ENCODE measurements at regions not wholly inside any gene's neighbourhood (a gene's known extent, or its start where the extent isn't known, plus 50 kb on each side); places are given as distances from the start of the nearest gene placed in this dataset.

GRCh38 chr1:30045304-30046090 lies 677.9 kb downstream of the MATN1 start:
- TF ChIP-seq, protein P1, sequence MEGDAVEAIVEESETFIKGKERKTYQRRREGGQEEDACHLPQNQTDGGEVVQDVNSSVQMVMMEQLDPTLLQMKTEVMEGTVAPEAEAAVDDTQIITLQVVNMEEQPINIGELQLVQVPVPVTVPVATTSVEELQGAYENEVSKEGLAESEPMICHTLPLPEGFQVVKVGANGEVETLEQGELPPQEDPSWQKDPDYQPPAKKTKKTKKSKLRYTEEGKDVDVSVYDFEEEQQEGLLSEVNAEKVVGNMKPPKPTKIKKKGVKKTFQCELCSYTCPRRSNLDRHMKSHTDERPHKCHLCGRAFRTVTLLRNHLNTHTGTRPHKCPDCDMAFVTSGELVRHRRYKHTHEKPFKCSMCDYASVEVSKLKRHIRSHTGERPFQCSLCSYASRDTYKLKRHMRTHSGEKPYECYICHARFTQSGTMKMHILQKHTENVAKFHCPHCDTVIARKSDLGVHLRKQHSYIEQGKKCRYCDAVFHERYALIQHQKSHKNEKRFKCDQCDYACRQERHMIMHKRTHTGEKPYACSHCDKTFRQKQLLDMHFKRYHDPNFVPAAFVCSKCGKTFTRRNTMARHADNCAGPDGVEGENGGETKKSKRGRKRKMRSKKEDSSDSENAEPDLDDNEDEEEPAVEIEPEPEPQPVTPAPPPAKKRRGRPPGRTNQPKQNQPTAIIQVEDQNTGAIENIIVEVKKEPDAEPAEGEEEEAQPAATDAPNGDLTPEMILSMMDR (IDR thresholded peaks at IDR 0.05; ENCODE audit: unreplicated experiment), result no peak
- Mint-ChIP-seq H3K27me3 (no peaks in the 10 kb centered on the region), H3K4me1 (ENCODE audit: low read depth) (peaks cover 2% of the 10 kb centered on the region), H3K9me3 (ENCODE audit: low read depth) (no peaks in the 10 kb centered on the region), H3K36me3 (ENCODE audit: insufficient read depth) (no peaks in the 10 kb centered on the region), H3K27ac (no peak overlapping the region), H3K4me3 (ENCODE audit: low read depth) (no peak overlapping the region)
- DNase-seq (ENCODE audit: low spot score, unreplicated experiment), result no peak

DNA sequence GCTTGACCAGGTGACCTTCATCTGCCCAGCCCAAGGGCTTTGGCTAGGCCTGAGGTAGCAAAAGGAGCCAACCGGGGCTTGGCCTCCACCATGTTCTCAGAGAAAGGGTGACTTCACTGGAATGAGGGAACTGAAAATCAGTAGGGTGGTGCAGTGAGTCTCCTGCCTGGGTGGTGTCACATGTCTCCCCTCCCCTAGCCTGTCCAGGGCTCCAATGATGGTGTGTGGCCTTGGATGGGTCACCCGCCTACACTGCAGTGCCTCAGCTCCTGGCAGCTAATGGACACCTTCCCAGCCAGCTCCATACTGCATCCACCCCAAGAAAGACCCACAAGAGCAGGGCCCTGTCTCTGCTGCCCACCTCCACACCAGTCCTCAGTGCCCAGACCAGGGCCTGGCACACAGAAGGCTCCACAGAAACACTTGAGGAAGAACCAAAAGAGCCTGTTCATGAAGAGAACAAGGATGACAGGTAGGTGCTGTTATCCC lies 678.7 kb downstream of the MATN1 start:
- H3K27ac Mint-ChIP-seq, result no peak overlapping the region
- H3K36me3 Mint-ChIP-seq (ENCODE audit: insufficient read depth), result no peaks in the 10 kb centered on the region
- no peak overlapping the region for H3K4me3 Mint-ChIP-seq (ENCODE audit: low read depth)
- TF ChIP-seq, protein P1 (IDR thresholded peaks at IDR 0.05; ENCODE audit: unreplicated experiment), result no peak
- DNase-seq (ENCODE audit: low spot score, unreplicated experiment), result no peak
- H3K27me3 Mint-ChIP-seq, result no peaks in the 10 kb centered on the region
- H3K9me3 Mint-ChIP-seq (ENCODE audit: low read depth), result peaks cover under 1% of the 10 kb centered on the region
- peaks cover 2% of the 10 kb centered on the region for H3K4me1 Mint-ChIP-seq (ENCODE audit: low read depth)

DNA sequence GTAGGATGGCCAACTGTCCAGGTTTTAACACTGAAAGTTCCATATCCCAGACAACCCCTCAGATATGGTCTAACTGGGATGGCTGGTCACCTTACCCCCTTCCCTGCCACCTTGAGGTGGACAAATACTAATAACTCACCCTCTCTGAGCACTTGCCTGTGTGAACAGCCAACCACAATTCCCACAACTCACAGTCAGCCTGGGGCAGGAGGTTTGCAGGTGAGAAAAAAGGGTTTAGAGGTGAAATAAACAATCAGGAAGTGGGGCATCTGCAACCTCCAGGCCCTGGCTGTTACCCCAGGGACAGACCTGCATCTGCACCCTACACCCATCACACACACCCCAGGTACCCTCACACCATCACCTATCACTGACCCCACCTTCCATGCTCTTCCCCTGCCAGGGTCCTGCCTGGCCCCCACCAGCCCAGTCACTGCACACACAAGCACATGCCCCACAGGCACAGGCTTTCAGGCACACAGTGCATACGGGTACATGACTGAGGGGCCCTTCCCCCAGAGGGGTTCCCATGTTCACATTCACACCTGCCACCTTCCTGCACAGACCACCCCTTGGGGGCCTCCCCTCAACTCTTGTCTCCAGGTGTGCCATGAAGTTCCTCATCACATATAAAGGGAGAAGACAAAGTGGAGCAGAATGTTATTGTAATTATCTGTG lies 679.5 kb downstream of the MATN1 start:
- H3K4me3 Mint-ChIP-seq (ENCODE audit: low read depth), result no peak overlapping the region
- peaks cover 7% of the 10 kb centered on the region for H3K4me1 Mint-ChIP-seq (ENCODE audit: low read depth)
- H3K36me3 Mint-ChIP-seq (ENCODE audit: insufficient read depth), result no peaks in the 10 kb centered on the region
- H3K9me3 Mint-ChIP-seq (ENCODE audit: low read depth), result peaks cover 4% of the 10 kb centered on the region
- DNase-seq (ENCODE audit: low spot score, unreplicated experiment), result no peak
- TF ChIP-seq, protein P1 (IDR thresholded peaks at IDR 0.05; ENCODE audit: unreplicated experiment), result no peak
- H3K27ac Mint-ChIP-seq, result peak overlapping the region; percentile 34
- no peaks in the 10 kb centered on the region for H3K27me3 Mint-ChIP-seq

GRCh38 chr1:30043256-30043655 lies 680.1 kb downstream of the MATN1 start:
- no peaks in the 10 kb centered on the region for H3K27me3 Mint-ChIP-seq
- H3K9me3 Mint-ChIP-seq (ENCODE audit: low read depth), result peaks cover 4% of the 10 kb centered on the region
- H3K4me3 Mint-ChIP-seq (ENCODE audit: low read depth), result no peak overlapping the region
- TF ChIP-seq, protein P1 (IDR thresholded peaks at IDR 0.05; ENCODE audit: unreplicated experiment), result no peak
- no peaks in the 10 kb centered on the region for H3K36me3 Mint-ChIP-seq (ENCODE audit: insufficient read depth)
- no peak overlapping the region for H3K27ac Mint-ChIP-seq
- DNase-seq (ENCODE audit: low spot score, unreplicated experiment), result no peak
- peaks cover 7% of the 10 kb centered on the region for H3K4me1 Mint-ChIP-seq (ENCODE audit: low read depth)

GRCh38 chr1:30042438-30043147 lies 680.8 kb downstream of the MATN1 start:
- TF ChIP-seq, protein P1 (IDR thresholded peaks at IDR 0.05; ENCODE audit: unreplicated experiment), result no peak
- no peak for DNase-seq (ENCODE audit: low spot score, unreplicated experiment)

More at GRCh38 chr1:30042438-30043147, 680.8 kb downstream of the MATN1 start:
- H3K4me1 Mint-ChIP-seq (ENCODE audit: low read depth), result peaks cover 7% of the 10 kb centered on the region
- H3K9me3 Mint-ChIP-seq (ENCODE audit: low read depth), result peaks cover 4% of the 10 kb centered on the region
- H3K27me3 Mint-ChIP-seq, result no peaks in the 10 kb centered on the region
- no peak overlapping the region for H3K27ac Mint-ChIP-seq
- H3K36me3 Mint-ChIP-seq (ENCODE audit: insufficient read depth), result no peaks in the 10 kb centered on the region
- no peak overlapping the region for H3K4me3 Mint-ChIP-seq (ENCODE audit: low read depth)

All from progenitor cell of endocrine pancreas (in vitro differentiated cells).